DMS 273 (cell line): ENCODE measurements at regions not wholly inside any gene's neighbourhood (a gene's known extent, or its start where the extent isn't known, plus 50 kb on each side); places are given as distances from the start of the nearest gene placed in this dataset.
A peak's percentile ranks its signal among the peaks of the same experiment; 100 is the strongest.
"Not testable (repeated sequence)": the region's sequence is repeated elsewhere in the genome, so short reads cannot be mapped to it uniquely, and the experiment has no call there.

Experiments
- DNase-seq: peaks from one replicate; lab custom pipeline; 2025; ENCODE audit not compliant: unreplicated experiment; lab: John Stamatoyannopoulos, UW

DNA sequence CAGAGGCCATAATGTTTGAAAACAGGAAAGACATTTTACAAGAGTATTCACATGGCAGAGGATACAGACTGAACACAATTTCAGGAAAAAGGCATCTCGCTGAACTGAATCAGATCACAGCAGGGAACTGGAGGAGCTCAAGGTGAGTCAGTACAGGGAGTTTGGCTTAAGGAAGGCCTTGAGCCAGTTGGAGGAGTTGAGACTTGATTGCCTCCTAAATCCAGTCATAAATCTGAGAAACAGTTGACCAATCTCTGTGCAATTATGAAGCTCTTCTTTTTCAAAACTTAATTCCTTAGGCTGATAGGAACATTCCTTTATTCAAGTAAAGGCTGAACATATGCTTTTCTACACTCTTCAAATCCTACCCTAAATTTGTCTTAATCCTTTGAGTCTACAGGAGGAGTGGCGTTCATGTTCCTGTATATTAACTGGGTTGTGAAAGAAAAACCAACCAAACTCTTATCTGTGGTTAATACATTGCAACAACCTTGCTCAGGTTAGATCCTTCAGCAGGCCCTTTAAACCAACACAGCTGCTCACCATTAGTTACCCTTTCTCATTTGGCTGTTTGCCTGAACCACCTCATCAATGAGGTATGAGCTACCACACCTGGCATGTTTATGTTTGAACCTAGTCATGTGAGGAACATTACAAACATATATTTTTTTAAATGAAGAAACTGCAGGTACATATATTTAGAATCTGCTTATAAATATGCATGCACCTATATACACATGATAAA, 404.1 kb upstream of the ATP11B start:
- peak; percentile 19 for DNase-seq

DNA sequence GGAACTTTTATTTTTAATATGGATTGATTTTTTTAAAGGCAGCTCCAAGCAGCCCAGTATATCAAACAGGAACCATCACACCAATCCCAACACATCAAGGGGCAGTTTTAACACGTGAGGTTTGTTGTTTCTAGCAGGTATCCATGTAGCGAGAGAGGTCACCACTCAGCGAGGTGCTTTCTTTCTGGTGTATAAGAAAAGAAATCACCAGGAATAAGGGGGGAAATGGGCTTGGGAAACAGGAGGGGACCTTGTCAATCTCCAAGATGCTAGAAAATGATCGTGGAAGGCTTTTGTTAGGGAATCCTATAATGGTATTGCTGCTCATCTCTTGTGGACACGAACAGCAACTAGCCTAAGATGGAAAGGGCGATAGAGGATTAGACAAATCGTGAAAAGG, 402.9 kb upstream of the ATP11B start:
- DNase-seq = no peak

DNA sequence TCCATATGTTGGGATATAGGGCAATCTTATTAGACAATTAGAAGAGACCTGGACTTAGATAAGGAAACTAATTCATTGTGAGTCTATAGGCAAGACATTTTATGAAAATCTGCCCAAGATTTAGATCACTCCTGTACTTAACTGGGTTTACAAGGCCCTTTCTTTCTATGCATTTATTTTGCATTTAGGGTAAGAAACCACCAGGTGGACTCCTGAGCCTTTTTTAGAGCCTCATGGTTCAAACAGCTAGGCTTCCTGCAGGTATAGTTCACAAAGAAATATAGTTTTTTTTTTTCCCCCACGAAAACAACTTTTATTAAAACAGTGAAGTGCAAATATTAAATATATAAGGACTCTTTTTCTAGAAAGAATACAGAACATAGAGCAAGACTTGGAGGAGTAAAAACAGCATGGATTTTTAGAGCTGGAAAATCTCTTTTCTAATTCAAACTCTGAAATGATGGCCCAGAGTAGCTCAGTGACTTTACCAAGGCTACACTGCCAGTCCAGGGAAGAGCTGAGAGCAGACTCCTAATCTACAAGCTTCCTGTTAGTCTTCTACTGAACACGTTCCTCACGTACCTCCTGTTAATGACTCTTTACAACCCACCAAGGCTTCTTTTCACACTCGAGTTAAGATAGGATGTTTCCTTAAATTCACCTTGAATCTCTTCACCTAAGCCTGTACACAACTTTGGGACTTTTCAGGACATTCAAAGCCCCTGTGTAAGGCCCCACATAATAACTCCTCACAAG, 400.9 kb upstream of the ATP11B start:
- no peak for DNase-seq

DNA sequence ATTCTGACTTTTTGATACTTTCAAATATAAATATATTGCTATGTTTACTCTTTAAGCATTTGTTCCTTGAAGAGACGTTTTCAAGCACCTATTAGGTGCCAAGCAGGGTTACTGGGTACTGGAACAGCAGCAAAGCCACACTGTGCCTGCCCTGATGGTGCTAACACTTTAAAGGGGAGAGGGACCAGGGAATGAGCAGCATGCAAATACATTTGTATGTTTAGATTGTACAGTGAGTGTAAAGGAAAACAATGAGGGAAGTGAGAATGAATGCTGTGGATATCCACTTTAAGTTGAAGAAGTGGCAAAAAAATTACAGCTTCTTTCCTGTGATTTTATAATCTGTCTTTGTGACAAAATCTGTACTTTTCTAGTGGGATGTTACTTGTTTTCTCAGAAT, 400.2 kb upstream of the ATP11B start:
- no peak for DNase-seq

DNA sequence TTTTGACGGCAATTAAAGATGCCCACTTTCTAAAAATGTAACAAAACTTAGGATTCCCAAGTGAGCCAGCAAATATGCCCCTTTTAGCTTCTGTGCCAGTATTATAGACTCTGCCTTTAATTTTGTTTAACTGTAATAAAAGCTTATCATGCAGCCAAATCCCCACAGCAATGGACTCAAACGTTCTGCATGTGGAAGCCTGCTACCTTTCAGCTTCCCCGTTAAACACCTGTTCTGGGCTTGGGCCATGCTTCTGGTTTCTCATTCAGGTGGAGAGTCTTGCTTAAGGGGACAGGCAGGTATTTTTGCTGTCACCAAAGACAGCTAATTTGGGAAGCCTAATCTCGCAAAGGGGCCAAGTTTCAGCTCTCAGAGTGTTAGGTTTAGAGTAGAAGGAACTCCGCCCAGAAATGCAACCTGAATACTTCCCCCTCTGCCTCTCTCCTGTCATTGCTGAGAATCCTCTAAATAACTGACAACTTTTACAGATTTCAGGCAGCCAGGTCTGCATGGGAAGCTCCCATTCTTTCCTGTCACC, 399.4 kb upstream of the ATP11B start:
- DNase-seq = no peak

DNA sequence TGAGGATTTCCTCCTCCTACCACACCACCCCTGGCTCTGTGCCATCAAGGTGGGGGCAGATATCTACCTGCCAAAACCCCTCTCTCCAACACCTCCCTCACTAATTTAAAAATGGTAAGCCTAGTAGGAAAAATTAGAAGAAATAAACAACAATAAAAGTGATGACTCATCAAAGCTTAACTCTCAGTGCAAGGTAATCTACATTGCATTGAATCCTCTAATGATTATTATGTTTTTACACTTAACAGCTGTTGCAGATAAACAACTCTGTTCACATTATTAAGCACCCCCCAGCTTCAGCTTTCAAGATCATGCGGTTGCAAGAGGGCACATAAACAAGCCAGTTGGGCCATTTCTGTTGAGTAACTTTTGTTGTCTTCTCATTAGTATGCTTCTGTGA, 396.1 kb upstream of the ATP11B start:
- DNase-seq = no peak

DNA sequence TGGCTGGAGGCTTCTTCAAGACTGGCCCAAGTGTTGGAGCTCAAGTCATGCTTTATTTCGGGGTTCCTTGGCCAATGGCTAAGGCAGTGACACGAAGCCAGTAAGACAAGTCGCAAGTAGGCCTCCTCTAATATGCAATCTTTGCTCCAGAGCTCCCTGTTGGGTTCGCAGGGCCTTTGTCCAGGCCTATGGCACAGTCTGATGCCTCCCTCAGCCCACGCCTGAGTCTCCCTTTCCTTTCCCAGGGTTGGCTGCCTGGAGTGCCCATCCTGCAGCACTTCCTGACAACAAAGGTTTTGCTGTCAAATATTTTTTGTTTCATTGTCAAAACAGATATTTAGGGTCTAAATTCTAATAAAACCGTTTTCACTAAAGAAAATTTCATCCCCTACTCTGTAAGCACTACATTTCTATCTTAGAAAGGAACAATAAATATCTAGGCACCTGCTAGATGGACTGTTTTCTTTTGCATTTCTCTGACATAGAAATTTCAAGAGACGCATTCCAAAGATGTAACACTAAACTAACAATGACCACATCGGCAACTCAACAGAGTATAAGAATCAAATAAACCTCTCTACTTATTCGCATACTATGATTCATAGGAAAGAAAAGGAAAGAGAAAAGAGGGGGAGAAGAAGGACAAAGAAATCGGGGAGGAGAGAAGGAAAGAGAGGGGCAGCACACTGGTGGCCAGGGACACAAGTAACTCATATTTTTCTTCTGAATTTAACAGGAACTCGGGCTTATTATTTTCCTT, 393.1 kb upstream of the ATP11B start:
- DNase-seq = no peak

DNA sequence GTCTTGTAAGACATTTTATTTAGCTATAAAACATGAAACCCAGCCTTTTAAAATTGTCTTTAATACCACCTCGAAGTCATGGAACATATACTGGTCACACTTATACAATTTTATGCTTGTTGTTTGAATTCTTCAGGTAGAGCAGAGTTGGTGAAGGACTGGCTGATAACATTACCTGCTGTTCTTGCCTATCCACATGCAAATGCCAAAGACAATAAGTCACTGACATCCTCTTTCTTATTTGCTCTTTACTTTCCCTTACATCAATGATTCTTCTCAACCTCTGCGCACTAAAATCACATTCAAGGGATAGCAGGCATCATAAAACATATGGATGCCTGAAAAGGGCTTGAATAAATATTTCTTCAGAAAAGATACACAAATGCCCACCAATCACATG, 392.5 kb upstream of the ATP11B start:
- no peak for DNase-seq

DNA sequence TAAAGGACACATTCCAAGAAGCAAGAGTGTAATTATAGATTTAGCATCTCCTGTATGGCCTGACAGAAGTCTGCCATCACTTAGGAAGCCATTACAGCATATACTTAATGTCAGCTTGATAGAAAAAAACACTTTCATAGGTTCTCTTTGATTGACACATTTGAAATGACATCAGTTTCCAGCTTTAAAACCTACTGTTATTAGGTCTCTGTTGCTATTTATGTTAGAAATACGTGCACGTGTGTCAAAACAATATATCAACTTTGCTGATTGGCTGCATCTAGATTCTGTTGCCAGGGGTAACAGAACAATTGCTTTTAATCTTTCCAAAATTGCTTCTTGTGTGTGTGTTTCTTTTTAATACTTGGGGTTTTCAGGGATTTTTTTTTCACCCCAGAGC, 389.3 kb upstream of the ATP11B start:
- no peak for DNase-seq

DNA sequence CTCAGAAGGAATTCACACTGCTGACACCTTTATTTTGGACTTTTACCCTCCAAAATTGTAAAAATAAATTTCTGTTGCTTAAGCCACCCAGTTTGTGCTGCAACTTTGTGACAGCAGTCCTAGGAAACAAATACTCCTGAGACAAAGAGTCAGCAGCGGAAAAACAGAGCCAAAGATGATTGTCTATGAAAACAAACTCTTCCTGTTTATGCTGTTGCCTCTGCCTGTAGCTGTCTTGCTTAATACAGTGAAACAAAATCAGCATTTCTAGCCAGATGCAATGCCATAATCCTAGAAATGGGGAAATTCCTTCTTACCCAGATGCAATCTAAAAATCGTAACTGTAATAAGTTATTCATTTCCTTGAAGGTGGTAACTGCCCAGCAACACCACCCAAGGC, 387.5 kb upstream of the ATP11B start:
- no peak for DNase-seq

DNA sequence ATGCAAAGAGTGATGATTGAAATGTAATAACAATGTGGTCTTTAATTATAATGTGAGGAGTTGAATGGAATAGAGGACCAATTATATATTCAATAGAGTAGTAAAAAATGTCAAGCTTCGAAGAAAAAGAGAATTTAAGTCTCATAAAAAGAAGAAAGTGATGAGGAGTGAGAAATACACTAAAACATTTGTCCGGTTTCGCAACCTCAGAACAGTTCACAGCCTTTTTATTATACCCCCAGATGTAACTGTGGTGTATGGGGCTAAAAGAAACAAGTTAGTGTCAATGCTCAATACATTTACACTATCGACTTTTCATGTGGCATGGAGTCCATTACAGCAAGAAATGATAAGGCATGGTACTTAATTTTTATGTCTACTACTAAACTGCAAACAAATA, 386.5 kb upstream of the ATP11B start:
- no peak for DNase-seq

DNA sequence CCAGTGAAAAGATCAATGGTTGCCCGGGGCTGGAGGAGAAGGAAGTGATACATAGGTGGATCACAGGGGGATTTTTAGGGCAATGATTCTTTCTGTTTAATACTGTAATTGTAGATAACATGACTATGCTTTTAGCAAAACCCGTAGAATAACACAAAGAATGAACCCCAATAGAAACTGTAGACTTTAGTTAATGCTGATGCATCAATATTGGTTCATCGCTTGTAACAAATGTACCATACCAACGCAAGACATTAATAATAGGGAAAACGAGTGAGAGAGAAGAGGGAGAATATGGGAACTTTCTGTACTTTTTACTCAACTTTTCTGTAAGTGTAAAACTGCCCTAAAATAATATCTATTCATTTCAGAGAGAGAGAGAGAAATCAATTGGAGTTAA, 383.3 kb upstream of the ATP11B start:
- no peak for DNase-seq

DNA sequence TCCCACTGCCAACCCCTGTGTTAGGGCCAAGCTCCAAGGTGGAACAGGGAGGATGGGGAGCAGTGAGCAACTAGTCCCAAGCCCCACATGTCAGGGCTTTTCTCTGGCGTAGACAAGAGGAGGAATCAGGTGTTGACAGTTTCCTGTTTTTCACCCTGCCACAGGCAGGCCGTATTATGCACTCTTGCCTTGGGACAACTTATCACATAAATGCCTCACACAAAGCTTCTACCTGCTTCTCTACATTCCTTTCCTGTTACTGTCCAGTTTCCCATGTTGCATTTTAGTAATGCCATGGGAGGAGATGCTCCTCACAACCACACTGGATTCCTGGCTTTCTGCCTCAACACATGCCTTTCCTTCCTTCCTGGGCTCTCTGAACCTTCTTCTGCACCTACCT, 381.2 kb upstream of the ATP11B start:
- no peak for DNase-seq

DNA sequence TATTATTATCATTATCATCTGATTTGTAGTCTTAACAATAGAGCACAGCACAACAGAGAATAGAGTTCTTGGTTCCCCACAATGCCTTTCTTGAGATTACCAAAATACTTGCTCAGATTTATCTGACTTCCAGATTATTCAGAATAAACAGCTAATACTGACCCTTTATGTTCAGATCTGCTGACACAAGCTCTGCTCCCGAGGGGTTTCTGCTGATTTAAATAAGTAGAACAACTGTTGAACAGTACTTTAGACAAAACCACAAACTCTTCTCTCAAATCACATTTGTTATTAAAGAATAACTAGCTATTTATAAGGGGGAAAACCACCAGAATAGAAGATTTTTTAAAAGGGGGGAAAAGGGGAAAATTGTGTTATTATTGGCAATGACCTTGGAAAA, 380.2 kb upstream of the ATP11B start:
- no peak for DNase-seq

DNA sequence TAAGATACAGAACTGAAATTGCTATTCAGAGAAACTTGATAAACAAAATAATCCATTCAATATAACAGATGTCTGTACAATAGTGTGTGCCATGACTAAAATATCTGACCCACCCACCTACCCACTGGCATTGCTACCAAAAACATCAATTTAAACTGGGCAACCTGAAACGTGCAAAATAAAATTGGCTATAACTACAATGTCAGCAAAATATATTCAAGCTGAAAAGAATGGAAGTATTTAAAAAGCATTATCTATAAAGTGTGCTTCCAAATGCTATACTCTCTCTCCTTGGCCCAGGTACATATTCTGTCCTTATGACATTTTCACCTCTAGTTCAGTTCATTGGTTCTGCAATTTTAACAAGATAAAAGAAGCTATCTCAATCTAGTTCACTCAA, 379.6 kb upstream of the ATP11B start:
- no peak for DNase-seq

DNA sequence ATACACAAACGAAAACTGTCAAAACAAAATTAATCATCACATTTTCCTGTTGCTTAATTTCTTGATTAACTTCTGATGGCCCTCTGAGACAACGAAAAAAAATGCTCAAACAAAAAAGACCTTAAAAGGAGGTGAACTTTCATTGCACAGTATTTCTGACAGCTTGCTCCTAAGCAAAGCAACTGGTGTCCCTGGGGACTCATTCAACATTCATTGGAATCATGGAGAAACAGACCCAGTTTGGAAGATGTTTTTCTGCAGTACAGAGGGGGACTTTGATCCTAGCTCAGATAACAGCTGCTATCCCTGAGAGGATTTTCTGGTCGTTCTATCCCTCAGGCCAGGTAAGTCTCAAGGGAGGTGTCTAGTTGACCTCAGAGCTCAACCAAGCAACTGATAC, 378.7 kb upstream of the ATP11B start:
- DNase-seq = peak; percentile 62

DNA sequence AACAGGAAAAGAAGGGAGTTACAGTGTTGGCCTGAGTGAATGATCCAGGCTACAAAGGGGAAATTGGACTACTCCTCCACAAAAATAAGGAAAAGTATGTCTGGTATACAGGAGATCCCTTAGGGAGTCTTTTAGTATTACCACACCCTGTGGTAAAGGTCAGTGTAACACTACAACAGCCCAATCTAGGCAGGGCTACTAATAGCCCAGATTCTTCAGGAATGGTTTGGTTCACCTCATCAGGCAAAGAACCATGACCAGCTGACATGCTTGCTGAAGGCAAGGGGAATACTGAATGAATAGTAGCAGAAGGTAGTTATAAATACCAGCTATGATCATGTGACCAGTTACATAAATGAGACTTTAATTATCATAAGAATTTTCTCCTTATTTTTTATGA, 372.6 kb upstream of the ATP11B start:
- no peak for DNase-seq

DNA sequence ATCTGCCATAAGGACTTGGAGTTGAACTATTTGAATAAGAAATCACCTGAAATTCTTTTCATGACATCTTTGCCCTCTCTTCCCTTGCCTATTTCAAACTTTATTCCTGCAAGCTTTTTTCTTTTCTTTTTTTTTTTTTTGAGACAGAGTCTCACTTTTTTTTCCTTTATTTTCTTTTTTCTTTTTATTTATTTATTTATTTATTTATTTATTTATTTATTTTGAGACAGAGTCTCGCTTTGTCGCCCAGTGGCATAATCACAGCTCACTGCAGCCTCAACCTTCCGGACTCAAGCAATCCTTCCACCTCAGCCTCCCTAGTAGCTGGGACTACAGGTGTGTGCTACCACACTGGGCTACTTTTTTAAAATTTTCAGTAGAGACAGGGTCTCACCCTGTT, 369.3 kb upstream of the ATP11B start:
- no peak for DNase-seq

DNA sequence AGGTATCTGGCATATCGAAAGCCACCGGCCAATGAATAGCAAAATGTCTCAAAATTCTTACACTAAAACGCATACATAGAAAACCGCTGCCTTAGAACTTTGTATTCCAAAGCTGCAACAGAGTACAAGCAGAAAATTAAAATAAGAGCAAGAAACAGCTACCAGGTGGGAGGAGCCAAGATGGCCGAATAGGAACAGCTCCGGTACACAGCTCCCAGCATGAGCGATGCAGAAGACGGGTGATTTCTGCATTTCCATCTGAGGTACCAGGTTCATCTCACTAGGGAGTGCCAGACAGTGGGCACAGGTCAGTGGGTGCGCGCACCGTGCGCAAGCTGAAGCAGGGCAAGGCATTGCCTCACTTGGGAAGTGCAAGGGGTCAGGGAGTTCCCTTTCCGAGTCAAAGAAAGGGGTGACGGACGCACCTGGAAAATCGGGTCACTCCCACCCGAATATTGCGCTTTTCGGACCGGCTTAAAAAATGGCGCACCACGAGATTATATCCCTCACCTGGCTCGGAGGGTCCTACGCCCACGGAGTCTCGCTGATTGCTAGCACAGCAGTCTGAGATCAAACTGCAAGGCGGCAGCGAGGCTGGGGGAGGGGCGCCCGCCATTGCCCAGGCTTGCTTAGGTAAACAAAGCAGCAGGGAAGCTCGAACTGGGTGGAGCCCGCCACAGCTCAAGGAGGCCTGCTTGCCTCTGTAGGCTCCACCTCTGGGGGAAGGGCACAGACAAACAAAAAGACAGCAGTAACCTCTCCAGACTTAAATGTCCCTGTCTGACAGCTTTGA, 367.2 kb upstream of the ATP11B start:
- DNase-seq = not testable (repeated sequence)

DNA sequence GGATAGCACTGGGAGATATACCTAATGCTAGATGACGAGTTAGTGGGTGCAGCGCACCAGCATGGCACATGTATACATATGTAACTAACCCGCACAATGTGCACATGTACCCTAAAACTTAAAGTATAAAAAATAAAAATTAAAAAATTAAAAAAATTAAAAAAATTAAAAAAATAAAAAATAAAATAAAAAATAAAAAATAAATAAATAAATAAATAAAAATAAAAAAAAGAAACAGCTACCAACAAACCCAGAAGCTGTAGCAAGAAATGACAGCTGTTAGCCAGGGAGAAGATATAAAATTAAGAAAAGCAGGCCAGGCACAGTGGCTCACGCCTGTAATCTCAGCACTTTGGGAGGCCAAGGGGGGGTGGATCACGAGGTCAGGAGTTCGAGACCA, 361.3 kb upstream of the ATP11B start:
- not testable (repeated sequence) for DNase-seq

DNA sequence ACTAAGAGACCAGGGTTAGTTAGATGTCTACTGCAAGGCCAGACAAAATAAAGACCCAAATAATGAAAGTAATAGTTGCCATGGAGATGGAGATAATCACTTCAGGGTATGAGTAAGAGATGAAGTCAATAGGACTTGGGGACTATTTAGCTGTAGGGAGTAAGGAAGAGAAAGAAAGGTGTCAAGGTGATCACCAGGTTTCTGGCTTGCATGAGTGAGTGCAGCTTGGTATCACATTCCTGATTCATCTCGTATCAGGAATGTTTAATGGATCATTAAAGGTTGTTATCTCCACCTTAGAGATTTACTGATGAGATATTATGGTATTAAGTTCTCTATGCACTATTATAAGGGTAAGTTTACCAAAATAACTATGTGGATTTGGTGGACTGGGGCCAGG, 357.4 kb upstream of the ATP11B start:
- no peak for DNase-seq
